ENCODE measurements at regions not wholly inside any gene's neighbourhood (a gene's known extent, or its start where the extent isn't known, plus 50 kb on each side); places are given as distances from the start of the nearest gene placed in this dataset.

DNA sequence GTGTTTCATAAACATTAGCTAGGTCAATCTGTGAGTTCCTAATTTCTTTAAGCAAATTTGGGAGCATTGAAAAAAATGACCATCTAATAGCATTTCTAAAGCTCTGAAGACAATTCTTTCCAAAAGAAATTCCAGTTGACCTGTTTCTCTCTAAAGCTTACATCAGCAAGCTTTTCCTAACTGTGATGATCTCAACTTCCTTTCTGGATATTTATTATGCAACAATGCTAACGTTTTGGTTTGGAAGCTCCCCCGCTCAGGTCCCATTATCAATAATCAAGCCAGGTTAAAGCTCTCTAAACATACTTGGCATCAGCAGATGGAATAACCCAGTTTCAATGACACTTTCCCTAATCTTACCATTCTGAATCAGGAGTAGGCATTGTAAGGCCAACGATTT lies 196.3 kb upstream of the TANK start:
- no peak for DNase-seq (ENCODE audit: low spot score)

DNA sequence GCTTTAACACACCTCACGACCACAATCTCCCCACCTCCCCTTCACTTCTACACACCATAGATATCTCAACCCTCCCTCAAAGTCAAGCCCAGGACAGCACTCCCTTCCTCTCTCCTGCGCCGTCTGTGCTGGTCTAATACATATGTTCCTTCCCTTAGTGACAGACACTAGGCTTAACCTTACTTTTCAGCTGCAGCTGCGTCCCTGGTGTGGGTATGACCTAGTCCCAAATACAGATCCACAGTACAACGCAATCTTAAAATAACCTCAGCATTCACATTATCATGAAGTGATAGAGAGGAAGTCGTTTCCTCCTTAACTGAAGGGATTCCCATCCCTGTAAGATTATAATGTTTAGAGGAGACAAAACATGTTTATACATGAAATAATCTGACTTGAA lies 192.7 kb upstream of the TANK start:
- no peak for DNase-seq (ENCODE audit: low spot score)

DNA sequence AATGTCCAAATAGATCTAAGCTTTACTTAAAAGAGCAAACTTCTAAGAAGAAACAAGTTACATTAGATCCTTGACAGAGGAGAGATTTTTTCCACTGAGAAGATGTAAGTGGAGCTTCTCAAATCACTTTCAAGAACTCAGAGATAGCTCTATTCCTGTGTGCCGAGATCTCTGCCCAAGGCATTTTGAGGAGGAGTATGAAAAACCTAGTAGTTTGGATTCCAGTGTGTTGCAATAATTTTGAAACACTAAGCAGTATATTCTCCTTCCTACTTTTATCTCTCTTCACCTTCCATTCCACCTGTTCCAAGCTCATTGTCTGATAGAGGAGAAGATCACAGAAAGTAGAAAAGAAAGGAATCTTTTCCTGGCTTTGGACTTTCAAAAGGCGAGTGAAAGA lies 192.0 kb upstream of the TANK start:
- no peak for DNase-seq (ENCODE audit: low spot score)

DNA sequence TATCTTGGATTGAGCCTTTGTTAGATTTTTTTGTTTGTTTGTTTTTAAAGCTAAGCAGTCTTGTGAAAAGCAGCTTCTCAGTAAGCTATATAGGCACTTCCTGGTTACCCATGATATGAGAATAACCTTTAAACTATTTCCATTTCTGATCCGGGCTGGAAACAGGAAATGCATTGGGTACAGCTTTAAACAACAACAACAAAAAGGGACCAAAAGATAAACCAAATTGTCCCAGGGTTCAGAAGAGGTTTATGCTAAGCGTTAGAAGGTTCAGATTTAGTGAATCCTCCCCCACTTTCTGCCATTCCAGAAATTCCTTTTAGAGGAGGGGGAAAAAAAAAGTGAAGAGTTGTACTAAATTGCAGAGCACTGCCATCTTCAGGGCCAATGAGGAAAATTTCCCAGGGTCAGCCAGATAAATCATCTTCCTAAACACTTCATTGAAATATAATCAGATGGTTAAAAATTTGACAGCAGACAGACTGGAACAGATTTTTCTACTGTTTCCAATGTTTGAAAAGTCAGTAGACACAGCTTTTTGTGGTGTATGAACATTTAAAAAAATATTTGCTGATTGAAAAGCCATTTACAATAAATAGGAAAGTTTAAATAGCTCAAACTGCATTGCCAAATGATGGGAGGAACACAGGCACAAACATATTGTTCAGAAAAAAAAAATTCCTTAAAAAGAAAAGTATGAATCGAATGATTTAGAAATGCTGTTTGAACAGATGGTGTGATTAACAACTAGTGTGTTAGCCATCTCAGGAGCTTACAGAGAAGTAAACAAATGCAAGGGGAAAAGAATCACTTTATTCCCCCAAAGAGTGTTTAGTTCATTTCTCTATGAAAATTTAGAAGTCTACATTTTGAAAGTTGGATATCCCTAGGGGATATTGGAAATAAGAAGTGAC lies 189.9 kb upstream of the TANK start:
- peak; percentile 53 for DNase-seq (ENCODE audit: low spot score)

DNA sequence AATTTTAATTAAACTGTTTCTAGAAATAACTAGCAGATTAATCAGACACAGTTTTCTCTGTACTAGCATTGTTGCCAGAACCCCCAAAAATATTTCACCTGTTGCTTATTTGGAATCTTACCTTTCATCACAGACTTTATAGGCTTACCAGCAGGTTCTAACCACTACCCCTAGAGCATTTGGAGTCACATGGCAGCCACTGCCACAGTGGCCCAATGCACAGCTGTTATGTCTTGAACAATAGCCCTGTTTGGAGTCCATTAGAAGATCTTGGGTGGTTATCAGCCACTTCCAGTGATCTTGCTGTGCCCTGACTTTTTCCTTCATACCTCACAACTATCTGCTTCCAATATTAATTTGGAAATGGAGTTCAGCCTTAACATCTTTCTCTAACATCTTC lies 186.2 kb upstream of the TANK start:
- no peak for DNase-seq (ENCODE audit: low spot score)

DNA sequence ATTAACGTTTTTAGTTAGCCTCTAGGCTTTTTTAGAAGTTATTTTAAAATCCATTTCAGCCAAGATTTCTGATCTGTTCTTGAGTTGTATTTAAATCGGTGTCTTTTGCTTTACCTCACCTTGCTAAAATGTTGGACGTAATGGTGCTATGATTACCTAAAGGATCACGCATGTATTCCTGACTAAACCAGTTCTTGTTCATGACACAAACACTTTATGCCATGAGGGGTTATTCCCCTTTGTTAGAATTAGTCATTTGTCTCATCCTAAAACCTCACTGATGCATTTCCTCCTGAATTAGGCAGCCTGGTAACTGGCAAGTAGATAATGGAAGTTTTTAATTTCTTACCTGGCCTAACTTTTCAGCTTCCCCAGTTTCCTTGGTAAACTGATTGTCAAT lies 185.4 kb upstream of the TANK start:
- no peak for DNase-seq (ENCODE audit: low spot score)

DNA sequence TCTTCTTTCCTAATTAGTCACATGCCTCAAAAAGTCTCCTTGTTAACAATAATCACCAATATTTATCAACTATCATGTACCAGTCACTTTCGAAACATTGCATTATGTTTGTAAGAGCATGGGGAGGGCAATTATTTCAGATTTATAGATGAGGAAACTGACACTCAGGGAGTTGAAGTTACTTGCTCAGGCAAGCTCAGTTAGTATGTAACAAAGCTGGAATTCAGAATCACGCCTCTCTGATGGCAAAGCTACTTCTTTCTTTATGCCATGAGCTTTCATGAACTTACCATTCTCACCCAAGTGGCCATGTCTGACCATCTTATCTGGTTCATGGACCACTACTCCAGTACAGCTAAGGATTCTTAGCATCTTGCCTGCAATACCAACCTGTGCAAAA lies 183.4 kb upstream of the TANK start:
- DNase-seq (ENCODE audit: low spot score): no peak

DNA sequence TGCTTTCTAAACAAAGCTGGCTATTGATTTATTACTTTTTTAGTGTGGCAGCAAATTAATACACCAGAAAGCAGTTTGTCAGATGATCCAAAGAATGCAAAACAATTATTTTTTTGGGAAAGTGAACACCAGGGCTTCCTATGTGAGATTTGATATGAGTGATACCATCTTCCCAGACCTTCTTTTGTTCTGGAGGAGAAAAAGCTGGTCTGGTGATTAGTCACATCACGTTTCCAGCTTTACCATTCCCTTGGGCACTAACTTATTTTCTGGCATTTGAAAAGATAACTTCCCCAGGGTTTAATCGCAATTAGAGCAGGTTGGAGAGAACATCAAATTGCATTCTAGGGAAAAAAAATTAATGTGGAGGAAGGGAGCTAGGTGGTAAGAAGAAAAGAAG lies 182.9 kb upstream of the TANK start:
- no peak for DNase-seq (ENCODE audit: low spot score)

DNA sequence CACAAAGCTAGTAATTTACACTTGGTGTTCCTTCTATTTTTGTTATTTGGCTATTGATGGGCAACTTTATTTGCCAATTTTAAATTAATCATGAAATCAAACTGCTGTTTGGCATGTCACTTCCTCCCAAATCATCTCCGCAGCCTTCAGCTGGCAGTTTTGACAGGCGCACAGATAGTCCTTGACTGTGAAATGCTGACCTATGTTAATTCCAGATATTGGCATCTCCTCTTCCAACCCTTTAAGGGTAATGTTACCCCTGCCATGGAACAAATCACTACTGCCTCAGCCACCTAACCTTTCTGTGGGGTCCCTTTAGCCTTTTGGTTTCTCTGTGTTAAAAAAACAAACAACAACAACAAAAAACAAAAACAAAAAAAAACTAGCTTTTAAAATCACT lies 182.4 kb upstream of the TANK start:
- no peak for DNase-seq (ENCODE audit: low spot score)

DNA sequence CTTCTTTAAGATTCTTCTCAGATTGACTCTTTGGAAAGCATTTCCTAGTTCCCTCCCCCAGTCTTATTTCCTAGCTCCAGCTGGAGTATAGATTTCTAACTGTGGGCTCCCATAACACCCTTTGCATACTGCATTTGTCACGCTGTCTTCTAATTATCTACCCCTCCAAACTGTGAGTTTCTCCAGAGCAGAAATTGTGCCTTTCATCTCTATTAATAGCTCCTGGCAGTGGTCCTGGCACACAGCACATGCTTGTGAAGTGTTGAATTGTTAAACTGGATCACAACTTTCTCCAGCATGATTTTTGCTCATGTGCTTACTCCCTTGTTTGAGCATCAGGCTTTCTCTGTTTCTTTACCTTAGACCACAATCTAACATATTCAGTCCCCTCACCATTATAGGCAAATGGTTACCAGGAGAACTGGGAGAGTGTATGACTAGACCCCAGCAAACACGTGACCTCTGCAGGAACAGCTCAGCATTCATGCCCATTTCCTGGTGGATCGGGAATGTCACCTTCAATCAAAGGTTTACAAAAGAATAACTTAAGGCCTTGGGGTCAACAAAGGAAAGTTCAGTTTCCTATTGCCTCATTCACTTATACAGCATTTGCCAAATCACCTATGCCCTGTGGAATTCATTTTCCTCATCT lies 175.7 kb upstream of the TANK start:
- DNase-seq (ENCODE audit: low spot score): no peak

DNA sequence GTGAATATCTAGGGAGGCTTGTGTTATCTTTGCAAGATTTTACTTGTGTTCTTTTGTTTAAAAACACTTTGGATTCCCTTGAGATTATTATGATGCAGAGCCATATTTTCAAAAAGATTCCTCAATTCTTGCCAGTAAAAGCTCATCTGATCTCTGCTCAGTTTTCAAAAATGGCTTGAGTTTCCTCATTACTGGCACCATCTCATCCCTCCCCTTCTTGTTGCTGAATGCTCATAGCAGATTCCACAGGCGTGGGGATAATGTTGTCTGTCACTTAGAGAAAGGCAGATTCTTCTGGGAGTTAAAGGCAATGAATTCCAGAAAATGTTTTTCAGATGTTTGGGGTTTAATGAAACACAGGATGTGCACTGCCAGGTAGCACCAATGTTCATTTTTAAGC lies 170.4 kb upstream of the TANK start:
- DNase-seq (ENCODE audit: low spot score): no peak

DNA sequence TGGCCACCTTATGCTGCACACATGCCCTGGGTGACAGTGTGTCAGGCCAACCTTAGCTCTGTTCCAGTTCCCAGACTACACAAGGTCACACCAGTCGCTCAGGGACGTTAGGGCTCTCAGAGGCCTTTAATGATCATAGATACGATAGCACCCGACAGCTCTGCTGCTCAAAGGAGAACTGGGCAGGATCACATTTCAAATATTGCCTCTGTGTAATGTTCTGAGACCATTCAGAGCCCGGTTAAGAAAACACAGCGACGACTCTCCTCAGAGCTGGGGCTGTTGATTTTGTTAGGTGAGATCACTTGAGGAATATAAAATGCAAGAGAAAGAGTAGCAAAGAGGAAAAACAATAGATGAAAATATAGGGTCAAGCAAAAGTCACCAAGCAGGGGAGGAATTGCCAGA lies 166.6 kb upstream of the TANK start:
- DNase-seq (ENCODE audit: low spot score): no peak

DNA sequence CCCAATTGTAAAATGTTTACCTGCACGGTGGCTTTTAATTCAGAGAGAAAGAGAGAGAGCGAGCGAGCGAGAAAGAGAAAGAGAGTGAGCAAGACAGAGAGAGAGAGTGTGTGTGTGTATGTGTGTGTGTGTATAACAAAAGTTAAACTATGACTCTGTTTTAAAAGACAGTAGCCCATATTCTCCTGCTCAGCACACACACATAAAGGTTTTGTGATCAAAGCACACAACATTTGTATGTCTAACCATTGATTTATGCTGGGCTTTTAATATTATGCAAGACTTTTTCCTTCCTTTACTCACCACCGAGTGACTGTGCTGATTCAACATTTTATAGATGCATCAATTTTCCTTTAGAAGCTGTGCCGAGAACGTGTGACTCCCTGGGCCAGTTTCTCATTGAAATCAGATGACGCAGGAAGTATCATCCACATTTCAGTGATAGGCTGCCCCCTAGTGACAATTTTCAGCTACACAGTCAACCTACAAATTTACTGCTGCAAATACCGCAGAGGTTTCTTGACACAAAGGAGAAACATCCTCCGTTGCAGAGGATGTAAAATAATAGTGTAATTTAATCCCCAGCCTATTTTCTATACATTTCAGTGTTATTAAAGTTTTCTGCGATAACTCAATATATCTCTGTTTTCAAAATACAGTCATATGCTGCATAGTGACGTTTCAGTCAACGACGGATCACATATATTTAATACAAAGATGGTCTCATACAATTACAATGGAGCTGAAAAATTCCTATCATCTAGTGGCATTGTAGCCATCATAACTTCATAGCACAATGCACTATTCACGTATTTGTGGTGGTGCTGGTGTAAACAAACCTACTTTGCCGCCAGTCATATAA lies 165.9 kb upstream of the TANK start:
- peak; percentile 63 for DNase-seq (ENCODE audit: low spot score)

DNA sequence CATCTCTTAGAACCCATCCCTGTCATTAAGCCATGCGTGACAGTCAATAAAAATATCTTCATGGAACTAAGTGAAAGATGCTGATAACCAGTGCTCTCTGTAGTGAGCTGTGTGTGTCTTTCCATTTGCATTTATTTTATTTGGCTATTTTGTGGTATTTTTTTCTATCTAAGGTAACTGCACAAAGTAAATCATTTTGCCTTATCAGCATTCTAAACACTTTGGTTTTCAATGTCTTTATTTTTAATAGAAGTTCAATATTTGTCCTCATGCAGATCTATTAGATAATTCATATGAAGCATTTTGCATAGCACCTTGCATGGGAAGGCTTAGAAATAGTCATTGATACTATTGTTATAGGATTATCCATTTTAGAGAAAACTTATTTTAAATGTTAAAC lies 163.6 kb upstream of the TANK start:
- no peak for DNase-seq (ENCODE audit: low spot score)

DNA sequence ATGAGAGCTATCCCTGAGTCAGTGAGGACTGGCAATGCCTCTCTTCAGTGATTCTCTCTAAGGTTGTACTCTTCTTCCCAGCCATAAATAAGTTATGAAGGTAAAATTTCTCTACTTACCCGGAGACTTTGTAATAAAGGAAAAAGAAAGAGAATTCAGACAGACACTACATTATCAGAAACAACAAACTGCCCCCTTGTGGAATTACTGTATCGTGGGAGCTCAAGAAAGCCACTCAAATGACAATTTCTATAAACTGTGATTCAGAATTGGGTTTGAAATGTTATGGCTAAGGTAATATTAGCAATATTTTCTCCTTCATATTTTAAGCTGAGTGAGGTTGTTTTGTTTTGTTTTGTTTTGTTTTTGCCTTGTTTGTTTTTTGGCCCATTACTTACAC lies 155.8 kb upstream of the TANK start:
- DNase-seq (ENCODE audit: low spot score): no peak

DNA sequence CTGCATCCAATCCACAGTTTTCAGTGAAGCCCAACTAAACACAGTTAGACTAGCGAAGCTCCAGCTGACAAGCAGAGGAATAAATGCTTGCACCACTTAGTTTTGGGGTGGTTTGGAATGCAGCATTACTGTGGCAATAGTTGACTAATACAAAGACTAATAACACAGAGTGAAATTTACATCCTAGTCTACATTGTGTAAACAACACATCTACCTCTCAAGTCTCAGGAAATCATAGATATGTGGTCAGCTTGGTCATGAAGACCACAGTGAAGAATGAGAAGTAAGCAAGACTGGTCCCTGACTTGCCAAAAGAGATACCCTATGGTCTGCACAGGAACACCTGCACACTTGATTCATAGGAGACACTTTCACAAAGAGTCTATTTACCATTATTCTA lies 155.1 kb upstream of the TANK start:
- no peak for DNase-seq (ENCODE audit: low spot score)

DNA sequence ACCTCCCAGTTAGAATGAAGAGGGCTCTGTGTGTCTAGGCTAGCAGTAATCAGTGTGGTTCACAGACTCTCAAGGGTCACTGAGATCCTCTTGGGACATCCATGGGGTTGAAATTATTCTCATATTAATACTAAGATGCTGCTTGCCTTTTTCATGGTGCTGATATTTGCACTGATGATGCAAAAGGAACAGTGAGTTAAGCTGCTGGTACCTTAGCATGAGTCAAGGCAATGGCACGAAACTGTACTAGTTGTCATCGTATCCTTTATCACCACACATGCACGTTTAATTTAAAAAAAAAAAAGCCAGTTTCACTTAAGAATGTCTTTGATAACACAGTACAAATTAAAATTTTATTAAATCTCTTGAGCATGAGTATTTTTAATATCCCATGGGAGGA lies 151.9 kb upstream of the TANK start:
- no peak for DNase-seq (ENCODE audit: low spot score)

DNA sequence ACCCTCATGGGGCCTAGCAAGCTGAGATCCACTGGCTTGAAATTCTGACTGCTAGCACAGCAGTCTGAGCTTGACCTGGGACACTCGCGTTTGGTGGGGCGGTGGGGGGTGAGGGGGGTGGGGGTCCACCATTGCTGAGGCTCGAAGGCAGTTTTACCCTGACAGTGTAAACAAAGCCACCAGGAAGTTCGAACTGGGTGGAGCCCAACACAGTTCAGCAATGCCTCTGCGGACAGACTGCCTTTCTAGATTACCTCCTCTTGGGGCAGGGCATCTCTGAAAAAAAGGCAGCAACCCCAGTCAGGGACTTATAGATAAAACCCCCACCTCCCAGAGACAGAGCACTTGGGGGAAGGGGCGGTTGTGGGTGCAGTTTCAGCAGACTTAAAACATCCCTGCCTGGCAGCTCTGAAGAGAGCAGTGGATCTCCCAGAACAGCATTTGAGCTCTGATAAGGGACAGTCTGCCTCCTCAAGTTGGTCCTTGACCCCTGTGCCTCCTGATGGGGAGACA lies 149.7 kb upstream of the TANK start:
- DNase-seq (ENCODE audit: low spot score): no peak

DNA sequence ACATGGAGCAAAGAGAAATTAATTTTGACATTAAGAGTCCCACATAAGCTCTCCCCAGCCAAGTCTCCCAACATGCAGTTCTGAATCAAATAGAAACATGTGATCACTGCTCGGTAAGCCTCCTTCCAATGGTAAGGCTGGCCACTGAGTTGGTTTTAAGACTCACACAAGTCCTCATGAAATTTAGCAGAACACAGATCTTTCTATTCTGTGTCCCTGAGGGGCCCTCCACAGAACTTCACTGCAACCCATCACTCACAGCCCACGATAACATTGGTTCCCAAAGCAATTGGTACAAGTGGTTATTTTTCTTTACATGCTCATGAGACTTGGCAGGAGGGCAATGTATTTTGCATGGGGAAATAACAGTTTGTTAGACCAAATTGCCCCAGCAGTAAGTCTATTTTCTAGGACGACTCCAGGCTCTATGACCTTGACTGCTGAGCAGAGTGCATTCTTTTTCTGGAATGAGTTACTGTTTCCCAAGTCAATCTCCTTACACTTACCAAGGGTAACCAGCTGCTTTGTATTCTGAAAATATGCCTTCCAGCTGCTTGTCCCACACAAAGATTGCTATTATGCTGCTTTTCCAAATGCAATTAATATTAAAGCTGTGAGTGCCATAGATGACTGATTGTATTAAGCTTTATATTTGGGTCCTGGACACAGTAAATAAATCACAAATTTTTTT lies 142.3 kb upstream of the TANK start:
- DNase-seq (ENCODE audit: low spot score): no peak

DNA sequence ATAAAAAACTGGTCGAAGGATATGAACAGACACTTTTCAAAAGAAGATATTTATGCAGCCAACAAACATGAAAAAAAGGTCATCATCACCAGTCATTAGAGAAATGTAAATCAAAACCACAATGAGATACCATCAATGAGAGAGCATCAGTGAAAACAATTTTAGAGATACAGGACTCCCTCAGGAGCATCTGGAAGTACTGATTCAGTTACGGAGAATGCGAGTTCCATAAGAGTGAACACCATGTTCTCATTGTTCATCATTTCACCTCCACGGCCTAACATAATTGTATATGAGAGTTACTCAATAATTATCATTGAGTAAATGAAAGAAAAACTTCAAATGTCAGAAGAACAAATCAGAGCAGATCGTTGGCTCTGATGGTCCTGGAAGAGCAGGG lies 140.9 kb upstream of the TANK start:
- no peak for DNase-seq (ENCODE audit: low spot score)

DNA sequence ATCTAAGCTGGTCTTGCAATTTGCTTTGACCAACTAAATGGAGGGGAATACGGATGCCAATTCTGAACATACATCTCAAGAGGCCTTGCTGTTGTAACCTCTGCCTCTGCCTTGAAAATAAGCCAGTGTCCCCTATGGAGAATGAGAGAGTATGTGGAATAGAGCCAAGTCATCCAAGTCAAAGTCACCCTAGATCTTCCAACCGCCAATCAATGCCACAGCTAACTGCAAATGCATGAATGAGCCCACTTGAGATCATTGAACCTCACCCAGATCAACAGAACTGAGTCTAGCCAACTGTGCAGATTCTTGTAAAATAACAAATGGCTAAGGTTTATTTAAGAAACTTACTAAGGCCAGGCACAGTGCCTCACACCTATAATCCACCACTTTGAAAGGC lies 139.8 kb upstream of the TANK start:
- DNase-seq (ENCODE audit: low spot score): no peak

DNA sequence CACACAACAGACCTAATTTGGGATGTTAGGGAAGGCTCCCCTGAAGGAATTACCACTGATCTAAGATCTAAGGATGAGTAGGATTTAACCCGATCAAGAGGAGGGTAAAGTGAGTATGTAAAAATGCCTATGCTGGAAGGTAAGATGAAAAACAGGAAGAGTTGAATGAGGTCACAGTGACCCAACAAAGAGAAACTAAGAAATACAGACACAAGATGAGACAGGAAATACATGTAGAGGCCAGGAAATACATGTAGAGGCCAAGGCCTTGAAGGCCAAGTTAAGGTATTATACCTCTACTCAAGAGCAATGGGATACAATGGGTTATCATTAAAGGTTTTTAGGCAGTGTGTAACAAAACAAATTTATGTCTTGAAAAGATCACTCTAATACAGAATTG lies 131.6 kb upstream of the TANK start:
- no peak for DNase-seq (ENCODE audit: low spot score)
